ENCODE measurements at regions not wholly inside any gene's neighbourhood (a gene's known extent, or its start where the extent isn't known, plus 50 kb on each side); places are given as distances from the start of the nearest gene placed in this dataset.
"Not testable (repeated sequence)": the region's sequence is repeated elsewhere in the genome, so short reads cannot be mapped to it uniquely, and the experiment has no call there.

DNA sequence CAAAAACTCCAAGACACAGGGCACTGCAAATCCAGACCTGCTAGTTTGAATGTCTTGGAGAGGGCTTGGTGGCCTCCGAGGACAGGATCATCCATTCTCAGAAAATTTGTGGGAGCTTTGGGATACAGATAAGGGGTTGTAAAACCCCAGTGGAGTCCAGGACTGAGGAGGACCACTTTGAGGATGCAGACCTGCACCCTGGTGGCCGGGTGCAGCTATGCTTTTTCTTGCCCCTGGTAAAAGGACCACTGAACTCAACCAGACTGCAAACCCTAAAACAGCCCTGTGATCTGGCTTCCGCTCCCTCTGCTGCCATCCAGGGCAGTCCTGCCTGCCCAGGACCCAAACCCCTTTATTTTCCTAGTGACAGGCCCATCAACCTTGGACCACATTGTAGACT lies 169.5 kb upstream of the DAAM1 start:
- no peak for DNase-seq

DNA sequence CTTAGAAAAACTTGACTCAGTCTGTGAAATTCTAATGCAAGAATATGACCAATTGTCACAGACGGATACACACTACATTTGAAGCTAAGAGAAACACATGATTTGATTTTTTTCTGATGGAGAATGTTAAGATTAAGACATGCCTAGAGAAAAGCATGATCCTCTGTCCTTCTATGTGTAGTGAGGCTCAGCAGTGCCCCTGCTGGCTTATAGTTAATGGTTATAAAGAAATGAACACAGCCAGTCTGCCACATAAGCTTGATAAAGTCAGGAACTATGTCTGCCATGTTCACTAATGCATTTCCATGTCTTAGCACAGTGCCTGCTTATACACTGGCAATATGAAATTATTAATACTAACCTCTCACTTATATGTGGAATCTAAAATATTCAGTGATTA lies 168.1 kb upstream of the DAAM1 start:
- DNase-seq: peak; percentile 31

DNA sequence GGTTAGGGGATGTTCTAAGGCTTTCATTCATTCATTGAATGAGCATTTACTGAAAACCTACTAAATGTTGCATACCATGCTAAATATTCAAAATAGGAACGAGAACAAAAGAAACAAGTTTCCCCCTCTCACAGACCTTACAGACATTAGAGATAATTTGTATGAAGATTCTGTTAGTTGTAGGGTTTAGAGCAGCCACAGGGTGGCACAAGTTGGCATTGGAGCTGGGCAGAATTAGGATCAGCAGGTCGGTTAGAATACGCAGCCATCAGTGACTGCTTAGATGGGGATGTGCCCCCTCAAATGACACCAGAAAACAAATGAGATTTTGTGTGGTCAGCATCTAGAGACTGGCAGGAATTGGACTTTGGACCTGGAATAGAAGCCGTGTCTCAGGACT lies 166.3 kb upstream of the DAAM1 start:
- DNase-seq: no peak

DNA sequence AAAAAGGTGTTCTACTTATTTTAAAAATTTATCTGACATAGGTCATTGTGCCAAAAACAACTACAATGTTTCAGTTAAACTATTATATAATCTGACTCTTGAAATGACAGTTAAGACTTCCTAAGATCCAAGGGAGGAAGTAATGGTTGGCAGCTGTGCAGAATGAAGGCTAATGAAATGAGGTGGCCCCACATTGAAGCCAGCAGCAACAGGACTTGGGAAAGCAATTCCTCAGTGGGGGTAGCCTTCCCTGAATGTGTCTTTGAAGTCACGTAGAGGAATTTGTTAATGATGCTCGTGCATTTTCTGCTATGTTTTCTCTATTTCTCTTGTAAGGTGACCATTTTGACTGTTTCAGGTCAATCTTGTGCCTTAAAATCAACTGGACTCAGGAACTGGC lies 162.4 kb upstream of the DAAM1 start:
- peak; percentile 51 for DNase-seq

- peak; percentile 27 for DNase-seq
These were observed 161.8 kb upstream of the DAAM1 start for GRCh38 chr14:59026640-59027039.

GRCh38 chr14:59028476-59029202 lies 159.8 kb upstream of the DAAM1 start:
- peak; percentile 98 for DNase-seq

GRCh38 chr14:59032826-59033225 lies 155.6 kb upstream of the DAAM1 start:
- DNase-seq: peak; percentile 52

- DNase-seq: no peak
These were observed 152.3 kb upstream of the DAAM1 start for GRCh38 chr14:59036134-59036533.

DNA sequence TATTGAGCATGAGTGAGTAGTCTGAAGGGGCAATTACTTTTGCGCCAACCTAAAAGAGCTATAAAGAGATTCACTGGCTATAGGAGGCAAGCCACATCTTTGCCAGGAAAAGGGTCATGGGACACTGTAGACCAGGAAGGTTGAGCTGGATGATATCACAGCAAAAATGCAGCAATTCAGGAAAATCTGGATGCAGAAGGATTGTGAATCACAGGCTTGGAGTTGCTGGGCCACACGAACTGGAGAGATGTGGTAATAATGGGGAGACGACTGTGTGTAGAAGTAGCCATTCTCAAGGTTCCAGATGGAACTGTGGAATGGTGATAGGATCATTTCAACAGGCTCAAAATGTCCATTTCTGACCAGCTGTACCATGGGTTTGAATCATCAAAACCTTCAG lies 151.4 kb upstream of the DAAM1 start:
- DNase-seq: no peak

DNA sequence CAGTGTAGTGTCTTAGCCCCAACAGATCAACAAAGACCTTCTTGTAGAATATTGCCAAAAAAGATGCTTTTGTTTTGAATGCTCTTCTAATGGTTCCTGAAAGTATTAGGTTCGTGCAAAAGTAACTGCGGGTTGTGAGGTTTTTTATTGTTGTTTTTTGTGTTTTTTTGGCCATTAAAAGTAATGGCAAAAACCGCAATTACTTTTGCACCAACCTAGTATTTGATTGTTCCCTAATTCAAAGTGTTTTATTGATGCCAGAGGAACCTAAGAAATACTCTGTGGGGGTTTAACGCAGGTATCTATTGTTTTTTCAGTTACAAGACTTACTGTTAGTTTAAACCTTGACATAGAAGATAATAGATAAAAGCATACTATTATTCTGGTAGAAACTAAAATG lies 150.8 kb upstream of the DAAM1 start:
- no peak for DNase-seq

DNA sequence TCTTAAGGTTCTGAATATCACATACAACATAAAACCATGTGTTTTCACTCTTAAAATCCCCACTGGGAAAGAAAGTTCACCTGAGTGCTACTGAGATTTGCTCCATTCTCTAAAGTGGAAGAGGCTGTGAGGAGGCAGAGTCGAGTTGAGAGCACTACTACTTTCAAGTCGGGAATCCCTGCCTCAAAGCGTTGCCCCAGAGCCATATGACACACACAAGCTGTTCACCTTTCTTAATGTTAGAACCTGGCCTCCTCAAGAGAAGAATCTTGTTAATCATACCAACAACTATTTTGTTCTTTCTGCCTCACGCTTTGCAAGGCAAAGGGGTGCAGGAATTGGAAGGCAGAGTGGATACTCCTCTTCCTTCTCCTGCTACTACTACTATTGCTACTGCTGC lies 149.7 kb upstream of the DAAM1 start:
- DNase-seq: no peak

DNA sequence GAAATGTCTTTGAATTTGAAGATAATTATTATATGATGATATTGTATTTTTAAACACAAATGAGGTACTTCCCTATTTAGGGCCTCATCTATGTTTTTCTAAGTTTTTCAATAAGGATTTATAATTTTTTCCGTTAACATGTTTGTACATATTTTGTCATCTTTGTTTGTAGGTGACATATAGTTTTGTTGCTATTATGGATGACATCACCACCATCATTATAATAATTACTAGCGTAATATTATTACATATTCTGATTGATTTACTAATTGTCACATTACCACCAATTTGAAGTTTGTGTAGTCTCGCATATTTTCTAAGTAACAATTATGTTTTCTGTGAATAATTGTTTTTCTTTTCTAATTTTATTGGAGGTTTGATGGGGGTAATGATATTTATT lies 147.2 kb upstream of the DAAM1 start:
- no peak for DNase-seq

DNA sequence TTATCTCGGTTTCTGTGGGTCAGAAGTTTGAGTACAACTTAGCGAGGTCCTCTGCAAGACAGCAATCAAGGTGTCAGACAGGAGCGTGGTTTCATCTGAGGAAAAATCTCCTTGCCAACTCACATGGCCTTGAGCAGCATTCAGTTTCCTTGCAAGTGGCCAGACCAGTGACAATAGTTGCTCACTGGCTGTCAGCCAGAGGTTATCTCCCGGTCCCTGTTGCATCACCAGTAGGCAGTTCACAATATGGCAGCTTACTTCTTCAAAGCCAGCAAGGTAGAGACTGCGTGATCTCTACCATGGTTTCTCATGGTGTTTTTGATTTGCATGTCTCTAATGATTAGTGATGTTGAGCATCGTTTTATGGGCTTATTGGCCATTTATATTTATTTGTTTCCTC lies 143.8 kb upstream of the DAAM1 start:
- no peak for DNase-seq

DNA sequence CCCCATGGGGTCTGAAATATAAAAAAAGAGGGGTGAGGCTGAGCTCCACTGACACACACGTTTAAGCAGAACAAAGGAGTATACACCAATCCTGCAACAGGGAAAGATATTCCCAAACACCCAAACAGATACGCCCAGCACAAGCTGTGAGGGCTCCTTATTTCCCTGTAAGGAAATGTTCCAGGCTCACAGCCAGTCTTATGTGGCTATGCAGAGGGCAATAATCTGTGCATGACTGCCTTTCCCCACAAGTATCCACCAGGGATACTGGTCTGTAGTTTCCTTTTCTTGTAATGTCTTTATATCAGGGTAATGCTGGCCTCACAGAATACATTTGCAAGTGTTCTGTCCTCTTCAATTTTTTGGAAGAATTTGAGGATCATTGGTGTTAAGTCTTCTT lies 141.7 kb upstream of the DAAM1 start:
- peak; percentile 32 for DNase-seq

DNA sequence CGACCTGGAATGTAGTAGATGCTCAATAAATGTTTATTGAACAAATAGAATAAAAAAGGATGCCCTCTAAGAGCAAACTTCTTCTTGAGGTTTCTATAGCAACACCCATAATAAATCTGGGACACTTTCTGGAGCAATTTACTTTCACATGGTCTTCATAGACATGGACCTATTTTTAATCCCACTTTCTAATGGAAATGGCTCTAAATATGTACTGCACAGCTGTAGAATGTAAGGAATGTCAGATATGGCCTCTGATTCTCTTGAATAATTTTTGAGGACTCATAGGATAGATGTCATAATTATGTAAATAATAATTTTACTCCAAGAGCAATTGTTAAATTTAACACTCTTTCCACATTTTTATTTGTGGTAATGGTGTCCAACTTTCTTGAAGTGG lies 133.5 kb upstream of the DAAM1 start:
- DNase-seq: peak; percentile 24

- peak; percentile 71 for DNase-seq
These were observed 132.9 kb upstream of the DAAM1 start for GRCh38 chr14:59055439-59056045.

DNA sequence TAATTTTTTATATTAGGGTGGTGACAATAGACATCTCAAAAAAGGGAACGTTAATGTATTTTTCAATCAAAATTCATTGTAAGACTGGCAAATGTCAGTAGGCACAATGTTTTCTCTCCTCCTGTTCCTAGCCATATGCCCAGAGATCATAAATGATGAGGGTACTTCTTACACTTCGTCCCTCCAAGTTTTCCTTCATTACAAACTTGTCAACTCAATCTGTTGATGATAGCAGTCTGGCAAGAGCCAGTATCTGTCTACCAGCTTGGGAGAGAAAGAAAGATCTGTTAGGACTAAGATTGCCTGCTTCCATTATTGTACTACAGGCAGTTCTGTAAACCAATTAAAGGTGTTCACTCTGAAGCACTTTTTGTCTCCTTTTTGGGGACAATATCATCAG lies 130.9 kb upstream of the DAAM1 start:
- no peak for DNase-seq

GRCh38 chr14:59058776-59059175 lies 129.7 kb upstream of the DAAM1 start:
- not testable (repeated sequence) for DNase-seq

GRCh38 chr14:59060841-59061240 lies 127.6 kb upstream of the DAAM1 start:
- no peak for DNase-seq

- DNase-seq: no peak
These were observed 127.2 kb upstream of the DAAM1 start for GRCh38 chr14:59061292-59061691.

DNA sequence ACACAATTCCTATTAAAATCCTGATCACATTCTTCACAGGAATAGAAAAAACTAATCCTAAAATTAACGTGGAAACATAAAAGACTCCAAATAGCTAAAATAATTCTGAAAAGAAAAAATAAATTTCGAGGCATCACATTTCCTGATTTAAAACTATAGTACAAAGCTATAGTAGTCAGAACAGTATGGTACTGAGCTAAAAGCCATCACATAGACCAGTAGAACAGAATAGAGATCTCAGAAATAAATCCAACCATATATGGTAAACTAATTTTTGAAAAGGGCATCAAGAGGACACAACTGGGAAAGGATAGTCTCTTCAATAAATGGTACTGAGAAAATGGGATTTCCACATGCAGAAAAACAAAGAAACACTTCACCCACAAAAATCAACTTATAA lies 125.2 kb upstream of the DAAM1 start:
- DNase-seq: no peak

- no peak for DNase-seq
These were observed 121.2 kb upstream of the DAAM1 start for GRCh38 chr14:59067127-59067894.

GRCh38 chr14:59069163-59069854 lies 119.2 kb upstream of the DAAM1 start:
- DNase-seq: no peak

- no peak for DNase-seq
These were observed 113.0 kb upstream of the DAAM1 start for GRCh38 chr14:59075506-59075905.

Measured in fibroblast of upper back skin (primary cell).